DND-41 (cell line): ENCODE measurements at regions not wholly inside any gene's neighbourhood (a gene's known extent, or its start where the extent isn't known, plus 50 kb on each side); places are given as distances from the start of the nearest gene placed in this dataset.

Source experiments
- ATAC-seq: fragments of 200-7000 bp; cut with Tn5 transposase; 3 replicates; pipeline ENCODE4 v1.9.1; 2021; ENCODE audit warnings: low read depth; ENCODE audit not compliant: insufficient read depth
- DNase-seq: peaks from one replicate; pipeline ENCODE4 v3.0.0-alpha.2; 2020
- H2AFZ ChIP-seq: 2 replicates; pipeline ENCODE4 v1.6.0; 2012; ENCODE audit warnings: low read depth, low read length
- H3K27ac ChIP-seq: 2 replicates; pipeline ENCODE4 v1.5.1; 2012; ENCODE audit warnings: low read length, inconsistent platforms
- H3K27me3 ChIP-seq: fragments of 200-600 bp; sonication (generic); 2 replicates; pipeline ENCODE4 v1.6.0; 2012; ENCODE audit warnings: low read length, mild to moderate bottlenecking, inconsistent platforms; ENCODE audit not compliant: insufficient read depth, poor library complexity
- H3K36me3 ChIP-seq: 2 replicates; pipeline ENCODE4 v1.5.1; 2012; ENCODE audit warnings: low read length, inconsistent platforms; ENCODE audit not compliant: insufficient read depth
- H3K4me1 ChIP-seq: 2 replicates; pipeline ENCODE4 v1.5.1; 2012; ENCODE audit warnings: mild to moderate bottlenecking, low read length; ENCODE audit not compliant: insufficient read depth
- H3K4me2 ChIP-seq: 2 replicates; pipeline ENCODE4 v1.6.0; 2012; ENCODE audit warnings: mild to moderate bottlenecking, moderate library complexity, low read length, inconsistent platforms; ENCODE audit not compliant: insufficient read depth
- H3K4me3 ChIP-seq, 2 experiments: fragments of 200-600 bp in 1 of 2; shearing (Covaris generic) in 1 of 2; 2 replicates each; pipeline ENCODE4 v1.5.1; 2012 to 2016; ENCODE audit warnings: inconsistent platforms in 2 of 2, low read length in 2 of 2, mild to moderate bottlenecking in 2 of 2, low read depth in 1 of 2, moderate library complexity in 1 of 2
- H3K79me2 ChIP-seq: 2 replicates; pipeline ENCODE4 v1.6.0; 2012; ENCODE audit warnings: low read length, inconsistent platforms; ENCODE audit not compliant: insufficient read depth
- H3K9ac ChIP-seq: 2 replicates; pipeline ENCODE4 v1.6.0; 2012; ENCODE audit warnings: low read depth, mild to moderate bottlenecking, inconsistent platforms, low read length, moderate library complexity
- H3K9me3 ChIP-seq: 2 replicates; pipeline ENCODE4 v1.5.1; 2012; ENCODE audit warnings: low read length, moderate library complexity, mild to moderate bottlenecking, inconsistent platforms; ENCODE audit not compliant: insufficient read depth, severe bottlenecking
- H4K20me1 ChIP-seq: 2 replicates; pipeline ENCODE4 v1.6.0; 2012; ENCODE audit warnings: low read length; ENCODE audit not compliant: insufficient read depth
- EZH2 ChIP-seq: IDR thresholded peaks from 3 replicates; pipeline ENCODE4 v1.6.1; 2012; ENCODE audit warnings: borderline replicate concordance, low read depth, mild to moderate bottlenecking, moderate library complexity, low read length, inconsistent platforms; ENCODE audit not compliant: severe bottlenecking
- TF ChIP-seq, protein P1 (sequence below): IDR thresholded peaks from 2 replicates; pipeline ENCODE4 v1.5.1; 2012; ENCODE audit warnings: borderline replicate concordance, low read length, moderate library complexity, mild to moderate bottlenecking; ENCODE audit not compliant: poor library complexity, severe bottlenecking; ENCODE audit errors: extremely low read depth

DNA sequence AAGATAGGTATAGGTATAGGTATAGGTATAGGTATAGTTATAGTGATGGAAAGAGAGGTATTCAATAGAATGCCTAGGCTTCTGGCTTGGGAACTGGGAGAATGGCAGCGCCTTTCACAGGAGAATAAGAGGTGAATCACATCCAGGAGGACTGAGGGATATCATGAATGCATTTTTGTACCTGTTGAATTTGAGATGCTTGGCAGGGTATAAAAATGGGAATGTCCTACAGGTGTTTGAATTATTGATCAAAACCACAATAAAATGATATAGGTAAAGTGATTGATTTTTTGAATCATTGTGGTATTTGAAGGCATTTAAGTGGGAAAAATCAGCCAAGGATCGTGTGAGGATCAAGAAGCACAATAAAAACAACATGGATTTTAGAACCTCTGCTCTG, 119.2 kb upstream of the ARG1 start:
- TF ChIP-seq, protein P1, sequence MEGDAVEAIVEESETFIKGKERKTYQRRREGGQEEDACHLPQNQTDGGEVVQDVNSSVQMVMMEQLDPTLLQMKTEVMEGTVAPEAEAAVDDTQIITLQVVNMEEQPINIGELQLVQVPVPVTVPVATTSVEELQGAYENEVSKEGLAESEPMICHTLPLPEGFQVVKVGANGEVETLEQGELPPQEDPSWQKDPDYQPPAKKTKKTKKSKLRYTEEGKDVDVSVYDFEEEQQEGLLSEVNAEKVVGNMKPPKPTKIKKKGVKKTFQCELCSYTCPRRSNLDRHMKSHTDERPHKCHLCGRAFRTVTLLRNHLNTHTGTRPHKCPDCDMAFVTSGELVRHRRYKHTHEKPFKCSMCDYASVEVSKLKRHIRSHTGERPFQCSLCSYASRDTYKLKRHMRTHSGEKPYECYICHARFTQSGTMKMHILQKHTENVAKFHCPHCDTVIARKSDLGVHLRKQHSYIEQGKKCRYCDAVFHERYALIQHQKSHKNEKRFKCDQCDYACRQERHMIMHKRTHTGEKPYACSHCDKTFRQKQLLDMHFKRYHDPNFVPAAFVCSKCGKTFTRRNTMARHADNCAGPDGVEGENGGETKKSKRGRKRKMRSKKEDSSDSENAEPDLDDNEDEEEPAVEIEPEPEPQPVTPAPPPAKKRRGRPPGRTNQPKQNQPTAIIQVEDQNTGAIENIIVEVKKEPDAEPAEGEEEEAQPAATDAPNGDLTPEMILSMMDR: no peak
- H3K36me3 ChIP-seq: no peaks in the 10 kb centered on the region
- no peak overlapping the region for H3K27ac ChIP-seq
- H3K4me2 ChIP-seq: no peak overlapping the region
- DNase-seq: no peak
- no peak overlapping the region for H3K9ac ChIP-seq
- no peaks in the 10 kb centered on the region for H4K20me1 ChIP-seq
- H3K79me2 ChIP-seq: no peaks in the 10 kb centered on the region
- H3K4me1 ChIP-seq: no peaks in the 10 kb centered on the region
- H3K4me3 ChIP-seq: no peak overlapping the region
- H3K9me3 ChIP-seq: no peaks in the 10 kb centered on the region
- H3K27me3 ChIP-seq: no peaks in the 10 kb centered on the region
- no peak overlapping the region for H2AFZ ChIP-seq
- ATAC-seq: no peak

DNA sequence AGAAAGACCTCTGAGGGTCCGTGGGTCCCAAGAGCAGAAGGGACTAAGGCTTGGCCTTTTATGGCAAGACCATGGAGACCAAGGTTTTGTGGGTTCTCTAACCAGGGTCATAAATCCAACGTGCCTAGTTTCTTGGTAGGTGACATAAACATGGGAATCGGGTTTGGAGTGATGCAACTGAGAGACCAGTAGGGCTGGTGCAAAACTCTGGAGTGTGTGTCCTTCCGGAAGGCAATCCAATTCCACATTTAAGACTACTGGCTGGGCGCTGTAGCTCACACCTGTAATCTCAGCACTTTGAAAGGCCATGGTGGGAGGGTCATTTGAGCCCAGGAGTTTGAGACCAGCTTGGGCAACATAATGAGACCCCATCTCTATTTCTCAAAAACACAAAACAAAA, 116.5 kb upstream of the ARG1 start:
- no peaks in the 10 kb centered on the region for H3K36me3 ChIP-seq
- H3K27me3 ChIP-seq: no peaks in the 10 kb centered on the region
- TF ChIP-seq EZH2: no peak
- TF ChIP-seq, protein P1: no peak
- H3K9me3 ChIP-seq: no peaks in the 10 kb centered on the region
- no peak for ATAC-seq
- H4K20me1 ChIP-seq: no peaks in the 10 kb centered on the region
- no peaks in the 10 kb centered on the region for H3K79me2 ChIP-seq
- no peak overlapping the region for H3K27ac ChIP-seq
- H3K4me3 ChIP-seq: no peak overlapping the region
- no peak overlapping the region for H3K4me2 ChIP-seq
- no peak overlapping the region for H3K9ac ChIP-seq
- no peaks in the 10 kb centered on the region for H3K4me1 ChIP-seq
- no peak overlapping the region for H2AFZ ChIP-seq
- no peak for DNase-seq

DNA sequence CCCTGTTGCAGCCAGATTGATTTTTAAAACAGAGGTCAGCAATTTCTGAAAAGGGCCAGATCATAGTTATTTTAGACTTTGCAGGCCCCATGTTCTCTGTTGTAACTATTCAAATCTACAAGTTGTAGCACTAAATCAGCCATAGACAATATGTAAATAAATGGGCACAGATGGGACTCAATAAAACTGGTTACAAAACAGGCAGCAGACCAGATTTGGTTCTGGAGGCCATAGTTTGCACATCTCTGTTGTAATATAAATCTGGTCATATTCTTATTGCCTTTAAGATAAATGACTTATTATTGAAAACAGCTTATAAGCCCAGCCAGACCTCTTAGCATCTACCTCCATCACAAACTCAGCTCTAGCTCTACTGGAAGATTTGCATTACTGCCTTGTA, 114.0 kb upstream of the ARG1 start:
- Histone ChIP-seq H2AFZ (no peak overlapping the region), H3K79me2 (no peaks in the 10 kb centered on the region), H3K27me3 (no peaks in the 10 kb centered on the region), H4K20me1 (no peaks in the 10 kb centered on the region), H3K4me1 (no peaks in the 10 kb centered on the region), H3K4me2 (no peak overlapping the region), H3K4me3 (no peak overlapping the region), H3K9ac (no peak overlapping the region), H3K27ac (no peak overlapping the region), H3K9me3 (no peaks in the 10 kb centered on the region), H3K36me3 (no peaks in the 10 kb centered on the region)
- ATAC-seq (no peak), DNase-seq (no peak)
- no peak for TF ChIP-seq EZH2
- TF ChIP-seq, protein P1: no peak

DNA sequence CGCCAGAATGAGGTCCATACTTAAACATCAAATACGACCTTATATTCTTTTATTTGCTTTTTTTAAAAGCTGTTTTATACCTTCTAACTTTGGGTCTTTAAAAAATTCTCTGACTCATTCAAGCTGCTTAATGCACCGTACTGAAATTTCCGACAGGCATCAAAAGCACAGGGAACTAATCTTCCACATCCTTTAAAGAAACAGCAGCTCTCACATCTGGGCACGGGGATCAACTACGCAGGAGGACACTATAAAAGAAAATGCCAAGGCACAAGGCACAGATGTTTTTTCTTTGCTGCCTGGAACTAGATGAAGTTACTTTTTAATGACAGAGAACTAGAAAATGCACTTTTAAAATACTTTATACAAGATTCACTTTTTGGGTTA, 112.4 kb upstream of the ARG1 start:
- H3K9ac ChIP-seq: no peak overlapping the region

More for the DNA sequence above, 112.4 kb upstream of the ARG1 start:
- ATAC-seq: no peak
- Histone ChIP-seq H3K9me3 (no peaks in the 10 kb centered on the region), H4K20me1 (no peaks in the 10 kb centered on the region), H3K27ac (no peak overlapping the region), H3K4me2 (no peak overlapping the region), H3K4me3 (no peak overlapping the region), H3K27me3 (no peaks in the 10 kb centered on the region), H3K36me3 (no peaks in the 10 kb centered on the region), H2AFZ (no peak overlapping the region), H3K79me2 (no peaks in the 10 kb centered on the region), H3K4me1 (no peaks in the 10 kb centered on the region)
- TF ChIP-seq, protein P1: no peak
- no peak for TF ChIP-seq EZH2
- no peak for DNase-seq
